ENCODE measurements at regions not wholly inside any gene's neighbourhood (a gene's known extent, or its start where the extent isn't known, plus 50 kb on each side); places are given as distances from the start of the nearest gene placed in this dataset.

- no peaks in the 10 kb centered on the region for H3K9me2 ChIP-seq (replicated peaks; ENCODE audit: insufficient read depth)
- no peak overlapping the region for H3K4me2 ChIP-seq
- no peak for TF ChIP-seq CTCF (IDR thresholded peaks at IDR 0.05; ENCODE audit: poor library complexity)
- no peak for TF ChIP-seq EZH2 (IDR thresholded peaks at IDR 0.05; ENCODE audit: borderline replicate concordance)
- TF ChIP-seq EZH2phosphoT487 (IDR thresholded peaks at IDR 0.05; ENCODE audit: low read depth, severe bottlenecking, unreplicated experiment): no peak
- 94% methylated on average over 5 of the region's 5 CpGs for WGBS (ENCODE audit: low lambda C conversion rate, missing lambda C conversion rate)
- H2AFZ ChIP-seq: no peak overlapping the region
- DNase-seq (ENCODE audit: low spot score): no peak
- no peaks in the 10 kb centered on the region for H3K79me2 ChIP-seq
- H3K27ac ChIP-seq: no peak overlapping the region
- H3K4me3 ChIP-seq: no peak overlapping the region
- H3K27me3 ChIP-seq: no peaks in the 10 kb centered on the region
- no peaks in the 10 kb centered on the region for H3K36me3 ChIP-seq (replicated peaks; ENCODE audit: insufficient read depth, low read depth)
- no peaks in the 10 kb centered on the region for H4K20me1 ChIP-seq (ENCODE audit: insufficient read depth, poor library complexity, severe bottlenecking)
- no peaks in the 10 kb centered on the region for H3K4me1 ChIP-seq (ENCODE audit: insufficient read depth)
- H3K9me3 ChIP-seq (ENCODE audit: low read depth): no peaks in the 10 kb centered on the region
These were observed 374.6 kb upstream of the JARID2 start for GRCh38 chr6:14871221-14871620.

- no peaks in the 10 kb centered on the region for H3K4me1 ChIP-seq (ENCODE audit: insufficient read depth)
- H2AFZ ChIP-seq: no peak overlapping the region
- TF ChIP-seq EZH2phosphoT487 (IDR thresholded peaks at IDR 0.05; ENCODE audit: low read depth, severe bottlenecking, unreplicated experiment): no peak
- H3K9me3 ChIP-seq (ENCODE audit: low read depth): no peaks in the 10 kb centered on the region
- no peaks in the 10 kb centered on the region for H3K27me3 ChIP-seq
- H3K79me2 ChIP-seq: no peaks in the 10 kb centered on the region
- no peak for DNase-seq (ENCODE audit: low spot score)
- H3K36me3 ChIP-seq (replicated peaks; ENCODE audit: insufficient read depth, low read depth): no peaks in the 10 kb centered on the region
- H3K4me2 ChIP-seq: no peak overlapping the region
- no peaks in the 10 kb centered on the region for H4K20me1 ChIP-seq (ENCODE audit: insufficient read depth, poor library complexity, severe bottlenecking)
- H3K27ac ChIP-seq: no peak overlapping the region
- 92% methylated on average over 2 of the region's 2 CpGs for WGBS (ENCODE audit: low lambda C conversion rate, missing lambda C conversion rate)
- no peaks in the 10 kb centered on the region for H3K9me2 ChIP-seq (replicated peaks; ENCODE audit: insufficient read depth)
- H3K4me3 ChIP-seq: no peak overlapping the region
These were observed 372.8 kb upstream of the JARID2 start for GRCh38 chr6:14873101-14873500.

GRCh38 chr6:14873781-14874441, 372.0 kb upstream of the JARID2 start:
- Histone ChIP-seq H3K4me1 (ENCODE audit: insufficient read depth) (no peaks in the 10 kb centered on the region), H3K9me3 (ENCODE audit: low read depth) (no peaks in the 10 kb centered on the region), H3K79me2 (no peaks in the 10 kb centered on the region), H3K9me2 (replicated peaks; ENCODE audit: insufficient read depth) (no peaks in the 10 kb centered on the region), H3K4me3 (no peak overlapping the region), H3K36me3 (replicated peaks; ENCODE audit: insufficient read depth, low read depth) (no peaks in the 10 kb centered on the region), H2AFZ (no peak overlapping the region), H3K4me2 (no peak overlapping the region), H3K27me3 (no peaks in the 10 kb centered on the region), H4K20me1 (ENCODE audit: insufficient read depth, poor library complexity, severe bottlenecking) (no peaks in the 10 kb centered on the region), H3K27ac (no peak overlapping the region)
- TF ChIP-seq CTCF (IDR thresholded peaks at IDR 0.05; ENCODE audit: poor library complexity) (no peak), EZH2phosphoT487 (IDR thresholded peaks at IDR 0.05; ENCODE audit: low read depth, severe bottlenecking, unreplicated experiment) (no peak), EZH2 (IDR thresholded peaks at IDR 0.05; ENCODE audit: borderline replicate concordance) (no peak)
- 68% methylated on average over 3 of the region's 3 CpGs for WGBS (ENCODE audit: low lambda C conversion rate, missing lambda C conversion rate)
- peak; percentile 15 for DNase-seq (ENCODE audit: low spot score)

GRCh38 chr6:14874975-14875480, 370.8 kb upstream of the JARID2 start:
- Histone ChIP-seq H3K4me2 (no peak overlapping the region), H3K27ac (no peak overlapping the region), H3K9me2 (replicated peaks; ENCODE audit: insufficient read depth) (no peaks in the 10 kb centered on the region), H3K79me2 (no peaks in the 10 kb centered on the region), H3K36me3 (replicated peaks; ENCODE audit: insufficient read depth, low read depth) (no peaks in the 10 kb centered on the region), H3K27me3 (no peaks in the 10 kb centered on the region), H3K4me1 (ENCODE audit: insufficient read depth) (no peaks in the 10 kb centered on the region), H2AFZ (no peak overlapping the region), H4K20me1 (ENCODE audit: insufficient read depth, poor library complexity, severe bottlenecking) (no peaks in the 10 kb centered on the region), H3K4me3 (no peak overlapping the region), H3K9me3 (ENCODE audit: low read depth) (no peaks in the 10 kb centered on the region)
- TF ChIP-seq CTCF (IDR thresholded peaks at IDR 0.05; ENCODE audit: poor library complexity) (no peak), EZH2 (IDR thresholded peaks at IDR 0.05; ENCODE audit: borderline replicate concordance) (no peak), EZH2phosphoT487 (IDR thresholded peaks at IDR 0.05; ENCODE audit: low read depth, severe bottlenecking, unreplicated experiment) (no peak)
- DNase-seq (ENCODE audit: low spot score): no peak
- WGBS (ENCODE audit: low lambda C conversion rate, missing lambda C conversion rate): 93% methylated on average over 4 of the region's 4 CpGs
